HG02981 (cell line): ENCODE measurements at regions not wholly inside any gene's neighbourhood (a gene's known extent, or its start where the extent isn't known, plus 50 kb on each side); places are given as distances from the start of the nearest gene placed in this dataset.
"Not testable (repeated sequence)": the region's sequence is repeated elsewhere in the genome, so short reads cannot be mapped to it uniquely, and the experiment has no call there.

Experiments
- ATAC-seq: cut with Tn5 transposase; IDR thresholded peaks from one replicate; pipeline ENCODE4 v1.9.1; 2021; ENCODE audit warnings: mild to moderate bottlenecking, moderate library complexity; ENCODE audit not compliant: unreplicated experiment

DNA sequence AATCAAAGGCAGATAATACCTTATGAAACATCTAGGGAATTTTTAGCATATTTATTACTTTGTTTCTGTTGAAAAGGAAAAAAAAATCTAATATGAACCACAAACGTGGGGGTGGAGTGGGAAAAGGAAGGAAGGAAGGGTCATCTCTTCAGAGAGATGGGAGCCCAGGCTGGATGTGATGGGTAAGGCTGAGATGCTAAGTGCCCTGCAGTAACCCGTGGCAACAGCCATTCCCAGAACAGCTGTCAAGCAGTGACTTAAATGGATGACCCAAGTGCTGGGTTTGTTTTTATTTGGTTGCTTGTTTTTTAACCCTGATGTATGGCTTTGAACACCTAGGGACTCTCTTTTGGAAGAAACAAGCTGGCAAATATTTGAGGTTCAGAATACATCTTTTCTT lies 50.7 kb upstream of the KLF7 start:
- ATAC-seq, result no peak

DNA sequence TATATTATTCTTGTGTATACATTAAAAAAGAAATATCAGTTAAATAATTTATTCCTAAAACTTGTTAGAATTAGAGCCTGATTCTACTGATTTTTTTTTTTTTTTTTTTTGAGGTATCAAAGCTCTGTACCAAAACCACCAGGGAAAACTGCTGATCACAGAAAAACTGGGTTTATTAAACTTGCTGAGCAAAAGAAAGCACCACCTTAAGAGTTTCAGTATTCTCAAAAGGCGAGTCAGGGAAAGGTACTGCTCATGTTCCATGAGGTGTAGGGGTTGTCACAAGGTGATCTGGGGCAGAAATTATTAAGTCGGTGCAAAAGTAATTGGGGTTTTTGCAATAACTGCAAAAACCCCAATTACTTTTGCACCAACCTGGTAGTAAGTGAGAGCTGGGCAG lies 51.7 kb upstream of the KLF7 start:
- ATAC-seq, result no peak

DNA sequence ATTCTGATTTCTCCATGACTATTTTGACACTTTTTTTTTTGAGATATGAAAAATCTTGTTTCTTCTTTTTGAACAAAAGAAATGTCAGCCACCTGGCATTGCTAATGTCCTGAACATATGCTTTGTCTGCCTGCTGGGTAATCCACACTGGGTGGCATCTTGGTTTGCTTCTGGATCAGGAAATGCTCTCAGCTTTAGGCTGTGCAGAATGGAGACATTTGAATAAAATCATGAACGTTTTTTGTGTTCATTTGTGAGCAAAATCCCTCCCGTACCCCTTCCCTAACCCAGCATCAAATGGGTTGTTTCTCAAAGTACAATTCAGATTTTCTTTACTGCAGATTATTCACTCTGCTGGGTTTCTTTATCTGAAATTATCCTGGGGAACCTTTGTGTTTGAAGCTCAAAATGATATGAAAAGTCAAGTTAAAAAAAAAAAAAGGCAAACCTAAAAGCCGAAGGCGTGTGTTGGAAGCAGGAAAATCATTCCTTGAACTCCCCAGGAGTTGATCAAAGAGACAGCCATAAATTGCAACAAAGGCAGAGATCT lies 53.4 kb upstream of the KLF7 start:
- no peak for ATAC-seq

DNA sequence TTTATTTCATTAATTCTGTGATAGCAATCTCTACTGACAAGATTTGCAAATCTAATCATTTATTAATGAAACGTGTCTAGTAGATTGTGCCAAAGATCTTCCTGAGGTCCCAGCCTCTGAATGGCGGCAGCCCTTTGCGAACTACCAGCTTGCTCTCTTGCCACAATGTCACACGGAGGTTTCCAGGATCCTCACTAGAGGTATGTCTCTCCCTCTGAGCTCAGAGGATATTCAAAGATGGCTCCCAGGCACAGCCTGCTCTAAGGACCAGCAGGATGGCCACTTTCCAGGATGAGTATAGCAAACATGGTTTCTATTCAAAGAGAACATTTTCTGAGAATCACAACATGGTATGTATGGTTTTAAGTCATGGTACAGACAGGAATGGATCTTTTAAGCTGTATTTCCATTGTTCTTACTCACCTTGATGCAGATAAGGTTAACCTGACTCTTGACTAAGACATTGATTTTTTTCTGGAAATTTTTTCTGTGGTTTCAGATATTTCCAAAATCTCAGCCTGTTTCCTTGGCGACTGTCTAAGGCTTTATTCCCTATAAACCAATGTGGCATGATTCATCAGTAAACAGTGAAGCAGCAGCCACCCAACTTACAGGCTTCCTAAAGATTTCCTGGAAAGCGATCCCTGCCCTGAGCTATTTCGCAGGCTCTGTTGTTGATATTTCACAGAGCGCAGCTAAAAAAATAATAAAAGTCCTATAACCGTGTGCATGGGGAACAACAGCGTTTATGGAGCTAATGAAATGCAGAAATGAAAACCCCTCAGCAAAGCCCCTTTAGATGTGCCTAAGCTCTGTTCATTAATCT lies 54.1 kb upstream of the KLF7 start:
- no peak for ATAC-seq

DNA sequence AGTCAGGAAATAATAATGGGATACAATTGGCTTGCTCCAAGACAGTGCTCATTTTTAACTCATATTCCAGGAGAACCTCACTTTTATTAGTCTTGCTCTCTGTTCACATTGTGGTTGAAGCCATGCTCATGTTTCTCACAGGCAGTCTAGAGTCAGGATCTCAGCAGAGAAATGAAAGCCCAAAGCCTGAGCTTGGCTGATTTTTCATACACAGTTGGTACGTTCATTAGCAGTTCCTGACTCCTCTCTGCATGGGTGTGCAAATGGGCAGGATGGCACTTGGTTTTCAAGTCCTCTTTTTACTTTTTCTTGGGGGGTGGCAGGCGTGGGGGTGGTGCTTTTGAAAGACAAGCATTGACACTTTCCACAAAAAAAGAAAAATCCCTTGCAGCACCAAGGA lies 56.0 kb upstream of the KLF7 start:
- no peak for ATAC-seq

DNA sequence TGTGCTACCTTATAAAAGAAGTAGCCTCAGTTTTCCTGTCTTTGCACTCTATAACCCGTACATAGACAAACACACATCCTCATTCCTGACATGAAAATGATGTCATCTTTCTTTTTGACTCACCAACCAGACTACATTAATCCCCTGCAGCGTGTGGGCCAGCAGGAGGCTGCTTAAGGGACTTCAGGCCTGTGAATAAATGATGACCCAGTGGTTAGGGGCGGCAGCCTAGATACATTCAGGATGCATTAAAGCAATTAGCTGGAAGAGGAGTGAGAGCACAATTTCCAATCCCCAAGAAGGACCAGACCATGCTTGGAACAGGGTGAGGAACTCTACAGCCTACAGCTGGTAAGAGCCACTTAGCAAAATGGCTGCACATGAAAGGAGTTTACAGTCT lies 57.3 kb upstream of the KLF7 start:
- ATAC-seq, result peak; percentile 86

DNA sequence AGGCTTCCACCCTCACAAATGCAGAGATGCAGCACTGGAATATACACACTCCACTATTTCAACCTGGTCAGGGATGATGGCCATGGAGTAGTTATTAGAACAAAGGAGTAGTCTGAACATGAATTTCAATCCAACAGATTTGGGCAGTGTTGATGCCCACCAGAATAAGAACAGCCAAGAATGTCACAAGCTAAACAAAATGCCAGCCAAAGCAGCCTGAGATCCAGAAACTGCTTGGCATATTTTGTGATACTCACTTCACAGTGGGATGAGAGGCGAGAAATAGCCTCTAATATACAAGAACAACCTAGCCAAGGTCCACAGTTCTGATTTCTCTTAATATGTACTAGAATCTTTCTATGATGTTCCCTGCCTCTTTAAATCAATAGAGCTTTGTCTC lies 58.6 kb upstream of the KLF7 start:
- ATAC-seq, result no peak

DNA sequence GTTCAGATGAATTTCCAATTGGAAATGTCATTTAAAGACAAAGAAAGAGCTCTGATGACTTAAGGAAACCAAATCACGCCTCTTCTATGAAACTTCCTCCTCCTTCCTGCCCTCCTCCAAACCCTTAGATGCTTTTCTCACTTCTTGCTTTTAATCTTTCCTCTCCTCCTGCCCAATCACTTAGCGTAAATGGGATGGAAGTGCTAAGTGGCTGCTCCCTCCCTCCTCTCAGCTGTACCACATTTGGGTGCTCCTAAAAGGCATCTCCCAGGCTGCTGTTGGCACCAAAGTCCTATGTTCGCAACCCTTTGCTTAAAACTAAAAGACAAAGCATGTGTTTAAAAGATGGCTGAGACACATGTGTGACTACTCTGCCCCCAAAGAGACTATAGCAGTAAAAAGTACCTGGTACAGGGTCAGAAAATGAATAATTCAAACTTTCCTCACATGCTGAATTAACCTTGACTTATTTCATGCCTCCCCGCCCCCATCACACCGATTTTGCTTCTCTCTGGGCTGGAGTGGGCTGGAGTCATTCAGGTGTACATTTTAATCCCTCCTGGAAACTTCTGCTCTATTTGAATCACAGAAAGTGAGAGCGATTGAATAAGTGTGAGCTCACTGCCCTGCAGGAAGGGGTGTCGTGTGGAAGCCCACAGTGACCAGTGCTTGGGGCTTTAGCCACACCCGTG lies 59.2 kb upstream of the KLF7 start:
- no peak for ATAC-seq

DNA sequence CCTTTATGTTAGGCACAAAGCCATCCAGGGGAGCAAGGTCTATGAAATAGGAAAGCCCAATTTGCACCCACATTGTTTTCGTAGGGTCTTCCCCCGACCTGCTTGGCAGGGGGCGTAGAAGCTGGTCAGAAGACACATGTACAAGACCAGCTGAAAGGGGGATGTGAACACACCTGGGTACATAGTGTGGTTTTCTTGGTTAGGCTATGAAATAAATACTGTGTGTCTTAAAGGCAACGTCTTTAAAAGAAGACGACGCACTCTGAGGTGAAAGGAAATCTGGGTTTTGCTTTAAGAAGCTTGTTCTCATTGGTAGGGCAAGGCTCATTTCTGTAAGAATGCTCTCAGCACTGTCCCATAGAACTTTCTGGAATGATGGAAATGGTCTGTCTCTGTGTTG lies 60.0 kb upstream of the KLF7 start:
- ATAC-seq, result no peak

DNA sequence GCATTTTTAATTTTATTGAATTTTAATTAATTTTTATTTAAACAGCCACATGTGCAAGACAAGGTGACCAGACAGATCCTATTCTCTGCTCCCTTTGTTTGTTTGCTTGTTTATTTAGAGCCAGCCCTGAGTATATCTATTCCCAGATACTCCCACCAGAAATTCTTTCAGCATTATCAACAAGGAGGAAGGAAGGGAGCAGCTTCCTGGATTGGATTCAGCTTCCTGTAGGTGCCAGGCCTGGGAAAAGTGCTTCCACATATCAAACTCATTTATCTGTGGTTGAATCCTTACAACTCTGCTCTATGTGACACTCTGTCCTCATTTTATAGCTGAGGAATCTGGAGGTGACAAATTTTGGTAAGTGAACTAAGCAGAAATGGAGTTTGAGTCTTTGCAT lies 60.5 kb upstream of the KLF7 start:
- ATAC-seq, result no peak

DNA sequence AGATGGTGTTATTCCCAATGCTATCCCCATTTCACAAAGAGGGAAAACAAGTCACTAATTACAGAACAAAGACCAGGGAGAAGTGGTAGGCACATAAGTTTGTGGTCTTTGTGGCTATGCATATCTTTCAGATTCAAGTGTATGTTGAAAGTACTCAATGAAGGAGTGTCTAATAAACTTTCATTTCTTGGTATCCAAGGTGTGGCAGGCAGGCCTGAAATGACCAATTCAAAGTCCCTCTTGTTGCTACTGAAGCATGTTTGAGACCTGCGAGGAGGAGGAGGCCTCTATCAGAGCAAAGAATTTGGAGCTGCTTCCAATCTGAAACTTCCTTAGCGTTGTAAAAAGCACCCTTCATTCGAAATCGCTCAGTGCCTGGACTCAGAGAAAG lies 60.9 kb upstream of the KLF7 start:
- ATAC-seq, result no peak

DNA sequence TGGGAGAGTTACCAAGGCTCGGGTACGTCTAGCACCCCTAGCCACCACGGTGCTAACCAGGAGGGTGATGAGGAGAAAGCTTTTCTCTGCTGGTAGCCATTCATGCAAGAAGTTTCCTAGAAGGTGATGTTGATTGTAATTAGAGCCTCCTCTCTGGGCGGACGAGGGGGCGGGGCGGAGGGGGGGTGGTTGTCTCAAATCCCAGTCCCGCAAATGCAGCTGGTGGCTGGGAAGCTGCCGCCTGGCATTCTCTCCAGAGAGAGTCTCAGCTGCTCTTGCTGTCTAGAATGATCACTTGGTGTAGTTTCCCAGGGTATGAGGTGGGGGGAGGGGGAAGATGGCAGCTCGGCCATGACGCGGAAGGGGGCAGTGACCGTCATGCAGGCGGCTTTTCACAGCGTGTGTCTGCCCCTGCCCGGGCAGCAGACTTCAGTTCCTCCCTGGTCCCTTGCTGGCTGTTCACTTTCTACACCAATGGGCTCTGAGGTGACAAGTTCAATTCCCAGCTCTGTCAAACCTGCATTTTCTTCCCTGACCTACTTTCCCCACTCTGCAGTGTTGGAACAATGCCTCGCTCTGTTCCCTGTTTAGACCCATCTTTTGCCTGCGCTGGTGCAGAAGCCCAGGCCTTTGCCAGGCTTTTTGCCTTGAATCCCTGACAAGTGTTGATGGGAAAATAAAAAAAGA lies 61.5 kb upstream of the KLF7 start:
- no peak for ATAC-seq

DNA sequence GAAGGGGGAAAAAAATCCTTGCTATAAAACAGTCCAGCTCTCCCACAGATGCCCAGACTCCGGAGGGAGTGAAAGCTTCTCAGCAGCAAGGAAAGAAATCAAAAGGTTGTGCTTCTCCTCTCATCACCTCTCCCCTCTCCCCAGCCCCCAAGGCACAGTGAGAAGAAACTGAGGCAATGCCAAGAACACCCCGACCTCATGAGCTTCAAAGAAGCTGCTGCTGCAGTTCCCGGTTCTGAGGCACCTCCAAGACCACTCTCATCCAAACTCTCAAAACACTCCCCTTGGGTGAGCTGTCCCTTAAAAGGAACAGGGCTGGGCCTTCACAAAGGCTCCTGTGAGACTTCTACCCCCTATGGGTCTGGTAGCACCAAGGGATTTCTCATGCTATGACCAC lies 62.0 kb upstream of the KLF7 start:
- no peak for ATAC-seq

DNA sequence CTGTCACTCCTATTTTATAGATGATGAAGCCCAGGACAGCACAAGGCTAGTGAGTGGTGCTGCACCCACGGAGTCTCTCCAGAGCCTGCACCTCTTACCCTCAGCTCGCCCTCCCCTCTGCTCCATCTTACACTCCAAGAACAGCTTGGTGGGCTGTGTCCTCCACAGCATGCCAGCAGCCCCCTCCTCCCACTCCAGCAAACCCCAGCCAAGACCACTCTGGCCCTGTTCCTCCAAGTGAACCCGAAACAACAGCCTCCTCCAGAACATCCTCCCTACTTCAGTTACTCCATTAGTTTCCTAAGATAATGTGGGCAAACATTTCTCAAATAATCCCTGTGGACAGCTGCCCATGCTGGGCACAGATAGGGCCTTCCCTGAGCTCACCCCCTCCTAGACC lies 62.7 kb upstream of the KLF7 start:
- ATAC-seq, result no peak

DNA sequence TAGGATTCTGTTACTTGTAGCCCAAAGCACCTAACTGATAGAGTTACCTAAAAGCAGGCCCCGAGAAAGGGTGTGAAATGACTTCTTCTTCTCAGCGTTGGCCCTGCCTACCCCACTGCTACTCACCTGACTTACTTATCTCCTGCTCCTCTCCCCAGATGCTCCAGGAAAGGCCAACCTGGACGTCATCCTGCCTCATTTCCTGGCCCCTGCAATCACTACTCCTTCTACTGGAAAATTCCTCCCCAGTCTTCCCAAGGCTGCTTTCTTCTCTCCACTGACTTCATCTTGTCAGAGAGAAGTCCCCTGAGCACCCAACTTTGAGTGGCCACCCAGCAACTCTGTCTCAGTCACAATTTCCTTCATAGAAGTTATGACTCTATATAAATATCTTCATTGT lies 63.4 kb upstream of the KLF7 start:
- ATAC-seq, result no peak

DNA sequence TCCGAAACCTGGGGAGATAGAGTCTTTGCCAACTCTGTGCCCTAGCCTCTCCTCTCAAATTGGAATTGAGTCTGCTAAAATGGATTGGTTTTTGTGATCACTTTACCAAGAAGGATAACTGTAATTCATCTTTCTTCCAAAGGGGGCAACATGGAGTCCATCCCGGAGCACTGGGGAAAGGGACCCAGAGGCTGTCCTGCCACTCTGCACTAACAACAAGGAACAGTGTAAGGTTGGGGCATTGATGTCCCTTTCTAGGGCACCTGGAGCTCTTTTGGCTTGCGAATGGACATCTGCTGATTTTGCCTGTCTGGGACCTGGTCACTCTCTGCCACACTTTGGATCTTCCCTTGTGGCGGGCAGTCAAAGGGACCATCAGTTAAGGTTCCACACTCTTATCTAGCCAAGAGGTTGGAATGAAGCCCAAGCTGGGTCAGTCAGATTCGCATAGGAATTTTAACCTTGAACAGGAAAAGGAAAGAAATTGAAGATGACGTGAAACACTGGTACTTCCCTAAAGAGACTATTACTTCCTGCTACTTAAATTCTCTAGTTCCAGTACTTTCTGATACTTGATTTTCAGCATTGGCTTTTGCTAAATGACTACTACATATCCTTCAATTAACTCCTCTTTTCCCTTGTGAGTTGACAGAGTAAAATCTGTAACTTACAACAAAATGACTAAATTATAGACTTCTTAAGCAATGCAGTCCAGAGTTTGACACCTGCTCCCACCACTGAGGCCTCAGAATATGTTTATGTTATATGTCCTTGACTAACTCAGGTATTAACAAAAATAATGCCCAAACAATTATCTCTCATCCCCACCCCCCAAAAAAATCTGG lies 64.7 kb upstream of the KLF7 start:
- ATAC-seq, result no peak

DNA sequence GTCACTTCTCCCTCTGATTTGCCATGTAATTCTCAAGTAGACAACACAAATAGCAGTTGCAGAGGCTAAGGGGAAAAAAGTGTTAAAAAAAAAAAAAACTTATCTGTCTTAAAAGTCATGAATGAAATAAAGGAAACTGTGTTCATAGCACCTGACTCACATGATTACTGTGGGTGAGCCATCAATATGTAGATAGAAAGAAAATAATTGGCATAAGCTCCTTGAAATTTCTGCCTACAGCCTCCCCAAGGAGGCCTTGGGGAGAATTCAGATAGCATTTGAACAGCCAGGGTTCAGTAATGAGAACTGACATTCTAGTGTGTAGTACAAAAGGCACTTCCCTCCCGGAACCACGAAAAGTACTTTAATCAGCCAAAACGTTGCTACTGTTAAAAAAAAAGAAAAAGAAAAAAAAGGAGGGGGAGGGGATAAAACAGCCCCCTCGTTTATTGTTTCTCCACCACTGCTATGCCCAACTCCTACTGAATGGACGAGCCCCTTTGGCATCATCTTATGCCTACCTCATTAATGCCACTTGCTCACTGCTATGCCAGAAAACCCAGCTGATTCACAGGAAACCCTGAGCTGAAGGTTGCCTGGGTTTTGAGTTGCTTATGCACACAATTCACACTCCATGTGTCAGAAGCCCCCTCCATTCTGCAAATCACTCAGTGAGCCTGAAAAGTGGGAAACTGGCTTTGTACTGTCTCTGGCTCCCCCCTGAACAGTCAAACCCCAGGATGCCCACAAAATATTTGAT lies 65.5 kb upstream of the KLF7 start:
- no peak for ATAC-seq

DNA sequence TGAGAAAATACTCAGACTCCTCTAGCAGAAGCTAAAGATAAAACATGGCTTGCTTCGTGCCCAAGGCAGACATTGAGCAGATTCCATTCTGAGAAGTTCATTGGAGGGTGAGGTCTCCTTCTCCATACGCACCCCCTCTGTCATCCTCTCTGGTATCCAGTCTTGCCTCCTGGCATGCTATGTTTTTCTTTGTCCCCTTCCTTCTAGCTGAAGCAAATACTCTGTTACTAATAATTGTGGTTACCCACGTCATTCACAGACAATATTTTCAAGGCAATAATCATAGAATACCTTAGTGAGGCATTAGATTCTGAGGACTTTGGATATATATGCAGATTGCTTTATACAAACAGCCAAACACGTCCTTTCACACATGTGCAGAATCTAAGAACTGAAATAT lies 66.2 kb upstream of the KLF7 start:
- no peak for ATAC-seq

DNA sequence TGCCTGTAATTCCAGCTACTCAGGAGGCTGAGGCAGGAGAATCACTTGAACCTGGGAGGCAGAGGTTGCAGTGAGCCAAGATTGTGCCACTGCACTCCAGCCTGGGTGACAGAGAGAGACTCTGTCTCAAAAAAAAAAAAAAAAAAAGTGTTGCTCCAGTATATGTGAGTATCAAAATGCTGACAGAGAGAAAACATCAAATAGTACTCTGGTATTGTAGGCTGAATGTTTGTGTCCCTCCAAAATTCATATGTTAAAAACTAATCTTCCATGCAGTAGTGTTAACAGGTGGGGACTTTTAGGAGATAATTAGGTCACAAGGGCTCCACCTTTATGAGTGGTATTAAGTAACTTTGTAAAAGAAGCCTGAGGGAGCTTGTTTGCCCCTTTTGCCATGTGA lies 67.4 kb upstream of the KLF7 start:
- ATAC-seq, result not testable (repeated sequence)

DNA sequence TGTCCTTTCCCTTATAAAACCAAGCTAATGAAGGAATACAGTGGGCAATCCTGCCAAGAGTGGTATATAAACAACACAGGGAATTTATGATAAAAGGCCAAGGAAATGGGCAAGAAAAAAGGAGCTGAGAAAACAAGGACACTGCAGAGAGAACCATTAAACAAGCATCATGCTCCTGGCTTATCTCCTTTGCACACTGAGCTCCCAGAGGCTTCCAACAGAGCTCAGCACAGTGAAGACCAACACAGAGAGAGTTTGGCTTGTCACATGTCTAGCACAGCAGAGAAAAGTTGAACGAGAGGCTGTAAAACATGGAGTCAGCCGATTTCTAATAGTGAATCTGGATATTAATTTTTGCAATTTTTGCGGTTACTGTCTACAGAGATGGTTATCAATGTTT lies 68.0 kb upstream of the KLF7 start:
- no peak for ATAC-seq
